ENCODE measurements at regions not wholly inside any gene's neighbourhood (a gene's known extent, or its start where the extent isn't known, plus 50 kb on each side); places are given as distances from the start of the nearest gene placed in this dataset.

GRCh38 chr11:71156301-71156700, 96.1 kb downstream of the SHANK2 start:
- TF ChIP-seq CTCF (IDR thresholded peaks at IDR 0.05), result no peak
- TF ChIP-seq EP300 (IDR thresholded peaks at IDR 0.05; ENCODE audit: low read depth), result no peak

Measured in transverse colon (tissue), 3 donors.